GM21381 (cell line): ENCODE measurements at regions not wholly inside any gene's neighbourhood (a gene's known extent, or its start where the extent isn't known, plus 50 kb on each side); places are given as distances from the start of the nearest gene placed in this dataset.
"Not testable (repeated sequence)": the region's sequence is repeated elsewhere in the genome, so short reads cannot be mapped to it uniquely, and the experiment has no call there.

Experiments
- ATAC-seq: cut with Tn5 transposase; IDR thresholded peaks from one replicate; pipeline ENCODE4 v1.9.1; 2021; ENCODE audit warnings: mild to moderate bottlenecking, moderate library complexity; ENCODE audit not compliant: unreplicated experiment

DNA sequence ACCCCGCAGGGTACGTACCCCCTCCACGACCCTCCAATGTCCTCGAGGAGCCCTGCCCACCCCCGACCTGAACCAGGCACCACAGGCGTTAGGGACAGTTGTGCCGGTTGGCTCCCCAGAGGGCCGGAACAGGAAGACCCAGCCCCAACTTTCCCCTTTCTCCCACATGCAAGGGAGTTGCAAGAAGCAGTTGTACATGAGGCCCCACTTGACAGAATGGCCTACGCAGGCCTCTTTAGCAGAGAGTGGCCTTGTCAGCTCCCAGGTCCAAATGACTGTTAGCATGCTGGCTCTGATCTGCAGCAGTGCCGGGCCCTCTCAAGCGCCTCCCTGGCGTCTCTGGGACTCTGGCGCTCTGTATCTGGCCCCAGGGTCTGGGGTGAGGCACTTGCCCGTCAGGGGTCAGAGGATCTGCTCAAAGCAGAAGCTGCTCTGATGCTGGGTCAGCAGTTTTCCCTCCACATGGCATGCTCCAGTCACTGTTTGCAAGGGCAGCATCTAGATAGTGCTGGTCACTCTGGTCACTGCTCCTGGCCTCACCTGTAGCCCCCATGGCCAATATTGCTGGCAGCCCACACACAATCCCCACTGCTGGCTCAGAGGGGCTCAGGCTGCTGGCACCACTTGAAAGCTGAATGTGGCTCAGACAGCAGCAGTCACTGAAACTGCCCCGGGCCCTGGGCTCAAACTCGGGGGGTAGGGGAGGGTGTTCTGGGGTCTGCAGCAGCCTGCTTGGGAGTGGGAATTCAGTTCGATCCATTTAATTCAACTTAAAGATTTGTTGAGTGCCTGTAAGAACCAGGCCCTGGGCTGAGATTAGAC is 254.5 kb downstream of the FAM43A start:
- no peak for ATAC-seq

DNA sequence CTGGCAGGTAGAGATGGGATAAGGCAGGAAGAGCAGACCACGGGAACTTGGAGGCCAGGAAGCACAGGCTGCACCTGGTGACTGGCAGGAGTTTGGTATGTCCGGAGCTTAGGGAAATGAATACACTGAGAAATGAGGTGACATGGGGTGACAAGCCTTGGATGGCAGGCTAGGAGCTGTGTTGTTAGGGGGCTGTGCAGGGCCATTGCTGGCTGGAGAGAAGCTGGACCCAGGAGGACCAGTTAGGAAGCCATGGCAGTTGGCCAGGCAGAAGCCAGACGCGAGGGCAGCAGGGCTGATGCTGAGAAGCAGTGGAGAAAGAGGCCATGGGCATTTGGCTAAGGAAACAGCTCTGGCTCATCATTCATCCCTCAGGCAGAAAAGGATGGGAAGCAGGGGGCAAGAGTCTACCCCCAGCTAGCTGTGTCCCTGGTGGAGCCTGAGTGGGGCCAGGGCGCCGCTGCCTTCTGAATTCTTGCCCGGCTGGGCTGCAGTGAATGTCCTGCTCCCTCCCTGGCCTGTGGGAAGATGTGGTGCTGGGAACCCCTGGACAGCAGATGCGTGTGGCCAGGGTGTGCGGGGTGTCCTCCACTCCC is 255.8 kb downstream of the FAM43A start:
- ATAC-seq, result no peak

DNA sequence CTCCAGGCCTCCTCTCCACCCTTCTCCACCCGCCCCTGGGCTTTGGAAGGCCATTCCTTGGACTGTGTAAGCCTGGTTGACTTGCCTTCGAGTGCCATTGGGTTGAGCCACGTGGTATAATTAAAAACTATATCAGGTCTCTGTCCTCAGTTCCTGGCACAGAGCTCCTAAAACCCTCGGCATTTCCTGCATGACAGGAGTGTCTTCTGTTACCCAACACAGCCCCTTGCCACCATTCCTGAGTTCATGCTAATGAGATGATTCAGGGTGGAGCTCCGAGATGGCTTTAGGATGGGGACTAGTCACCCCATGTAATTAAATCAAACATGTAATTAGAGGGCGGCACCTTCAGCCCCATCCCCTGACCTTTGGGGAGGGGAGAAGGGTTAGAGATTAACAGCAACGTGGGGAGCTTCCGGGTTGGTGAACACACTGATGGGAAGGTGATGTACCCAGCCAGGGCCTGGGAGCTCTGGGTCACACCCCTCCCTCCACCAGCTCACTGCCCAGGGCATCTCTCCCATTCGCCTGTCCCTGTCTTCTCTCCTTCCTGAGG is 256.4 kb downstream of the FAM43A start:
- no peak for ATAC-seq

DNA sequence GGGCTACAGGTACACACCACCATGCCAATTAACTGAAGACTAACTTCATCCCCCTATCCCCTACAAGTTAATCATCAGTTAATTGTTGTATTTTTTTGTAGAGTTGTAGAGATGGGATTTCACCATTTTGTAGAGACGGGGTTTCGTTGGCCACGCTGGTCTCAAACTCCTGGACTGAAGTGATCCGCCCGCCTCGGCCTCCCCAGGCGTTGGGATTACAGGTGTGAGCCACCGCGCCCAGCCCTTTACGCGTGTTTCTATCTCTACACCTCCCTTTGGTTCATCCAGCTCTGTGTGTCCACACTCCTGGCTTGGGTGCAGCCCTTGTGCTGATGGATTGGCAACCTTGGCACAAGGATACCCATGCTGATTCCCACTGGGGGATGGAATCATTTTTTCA is 258.8 kb downstream of the FAM43A start:
- no peak for ATAC-seq

DNA sequence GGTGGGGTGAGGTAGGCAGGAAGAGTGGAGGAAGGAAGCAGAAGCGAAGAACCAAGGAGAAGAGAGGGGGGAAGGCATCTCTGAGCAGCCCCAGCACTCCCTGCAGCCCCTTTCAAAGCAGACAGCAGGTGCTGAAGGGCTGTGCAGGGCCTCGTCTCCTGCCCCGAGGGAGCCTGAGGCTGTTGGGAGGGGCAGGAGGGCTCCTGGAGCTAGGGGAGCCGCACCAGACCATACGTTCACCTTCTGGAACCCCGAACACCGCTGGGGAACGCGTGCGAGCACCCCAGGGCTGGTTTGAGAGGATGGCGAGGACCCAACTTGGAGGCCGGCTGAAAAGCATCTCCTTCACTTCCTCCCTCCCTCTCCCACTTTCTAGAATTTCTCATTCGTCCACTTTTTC is 259.8 kb downstream of the FAM43A start:
- ATAC-seq, result no peak

DNA sequence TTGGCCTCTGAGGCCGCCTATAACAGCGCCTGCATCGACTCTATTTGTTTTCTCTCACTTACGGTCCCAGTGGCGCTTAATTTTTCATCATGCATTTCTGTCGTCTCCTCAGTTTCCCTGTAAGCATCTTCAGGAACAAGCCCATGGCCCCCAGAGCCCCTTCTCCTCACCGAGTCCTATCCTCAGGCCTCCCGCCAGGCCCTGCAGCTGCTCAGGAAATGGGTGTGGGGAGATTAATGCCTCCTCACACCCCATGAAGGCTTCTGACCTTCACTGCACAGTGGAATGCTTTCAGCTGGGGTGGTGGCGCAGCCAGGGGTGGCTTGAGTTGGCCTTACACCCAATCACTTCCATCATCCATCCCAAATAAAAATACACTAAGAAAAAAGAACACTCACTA is 260.4 kb downstream of the FAM43A start:
- no peak for ATAC-seq

DNA sequence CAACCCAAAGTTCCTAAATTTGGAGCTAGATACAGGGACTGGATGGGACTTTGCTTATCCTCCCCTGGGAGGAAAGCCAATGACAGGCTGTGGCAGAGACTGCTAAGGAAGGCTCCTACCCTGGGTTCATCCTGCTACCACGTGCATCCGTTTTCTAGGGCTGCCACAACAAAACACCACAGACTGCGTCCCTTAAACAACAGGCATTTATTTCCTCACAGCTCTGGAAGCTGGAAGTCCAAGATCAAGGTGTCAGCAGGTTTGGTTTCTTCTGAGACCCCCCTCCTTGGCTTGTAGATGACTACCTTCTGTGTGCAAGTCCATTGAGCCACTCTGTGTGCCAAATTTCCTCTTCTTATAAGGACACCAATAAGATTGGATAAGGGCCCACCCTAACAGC is 263.9 kb downstream of the FAM43A start:
- ATAC-seq, result no peak

DNA sequence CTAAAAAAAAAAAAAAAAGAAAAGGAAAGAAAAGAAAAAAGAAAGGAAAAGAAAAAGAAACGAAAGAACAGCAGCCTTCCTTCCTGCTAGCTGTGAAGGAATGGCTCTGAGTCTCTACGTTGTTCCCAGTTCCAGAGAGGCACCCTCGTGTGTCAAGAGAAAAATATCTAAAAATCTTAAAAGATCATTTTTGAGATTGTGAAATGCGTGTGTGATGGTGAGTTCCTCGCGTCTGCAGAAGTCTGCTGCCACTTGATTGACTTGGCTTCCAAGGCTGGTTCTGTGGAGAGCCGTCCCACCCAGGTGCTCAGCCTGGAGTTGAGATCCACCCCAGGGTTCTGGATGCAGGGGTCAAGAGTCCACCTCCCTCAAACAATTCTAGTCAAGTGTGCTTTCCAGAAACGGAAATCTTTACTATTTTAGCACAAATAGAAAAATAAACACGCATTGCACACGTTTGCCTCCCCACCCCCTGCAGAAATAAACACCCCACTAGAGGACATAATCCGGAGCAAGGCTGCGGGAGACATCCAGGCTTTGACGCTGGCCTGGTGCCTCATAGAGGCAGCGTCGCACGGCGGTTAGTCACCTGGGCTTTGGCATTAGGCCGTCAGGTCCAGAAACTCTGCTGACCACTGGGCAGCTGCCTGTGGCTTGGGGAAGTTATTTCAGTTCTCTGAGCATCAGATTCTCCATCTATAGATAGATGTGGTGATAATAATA is 265.4 kb downstream of the FAM43A start:
- no peak for ATAC-seq

DNA sequence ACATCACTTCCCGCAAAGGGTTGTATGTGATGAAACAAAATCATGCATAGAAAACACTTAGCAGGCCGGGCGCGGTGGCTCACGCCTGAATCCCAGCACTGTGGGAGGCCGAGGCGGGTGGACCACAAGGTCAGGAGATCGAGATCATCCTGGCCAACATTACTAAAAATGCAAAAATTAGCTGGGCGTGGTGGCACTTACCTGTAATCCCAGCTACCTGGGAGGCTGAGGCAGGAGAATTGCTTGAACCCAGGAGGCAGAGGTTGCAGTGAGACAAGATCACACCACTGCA is 265.9 kb downstream of the FAM43A start:
- not testable (repeated sequence) for ATAC-seq

DNA sequence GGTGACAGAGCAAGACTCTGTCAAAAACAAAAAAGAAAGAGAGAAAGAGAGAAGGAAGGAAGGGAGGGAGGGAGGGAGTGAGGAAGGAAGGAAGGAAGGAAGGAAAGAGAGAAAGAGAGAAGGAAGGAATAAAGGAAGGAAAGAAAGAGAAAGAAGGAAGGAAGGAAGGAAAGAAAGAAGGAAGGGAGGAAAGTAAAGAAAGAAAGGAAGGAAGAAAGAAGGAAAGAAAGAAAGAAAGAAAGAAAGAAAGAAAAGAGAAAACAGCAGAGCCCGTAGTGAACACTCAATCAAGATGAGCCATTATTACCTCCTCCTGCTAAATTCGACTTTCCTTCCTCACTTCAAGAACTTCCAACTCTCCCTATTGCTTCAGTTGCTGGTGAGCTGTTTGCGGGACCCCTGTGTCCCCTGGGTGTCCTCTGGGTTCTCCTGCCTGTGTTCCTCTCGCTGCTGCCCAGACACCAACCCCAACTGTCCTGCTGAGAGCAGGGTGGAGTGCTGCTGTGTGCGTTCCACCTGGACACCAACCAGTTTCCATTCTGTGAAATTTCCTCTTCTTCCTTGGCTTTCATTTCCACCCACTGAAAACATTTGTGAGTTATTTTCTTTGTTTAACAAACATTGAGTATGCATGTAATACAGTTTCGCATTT is 266.4 kb downstream of the FAM43A start:
- no peak for ATAC-seq

DNA sequence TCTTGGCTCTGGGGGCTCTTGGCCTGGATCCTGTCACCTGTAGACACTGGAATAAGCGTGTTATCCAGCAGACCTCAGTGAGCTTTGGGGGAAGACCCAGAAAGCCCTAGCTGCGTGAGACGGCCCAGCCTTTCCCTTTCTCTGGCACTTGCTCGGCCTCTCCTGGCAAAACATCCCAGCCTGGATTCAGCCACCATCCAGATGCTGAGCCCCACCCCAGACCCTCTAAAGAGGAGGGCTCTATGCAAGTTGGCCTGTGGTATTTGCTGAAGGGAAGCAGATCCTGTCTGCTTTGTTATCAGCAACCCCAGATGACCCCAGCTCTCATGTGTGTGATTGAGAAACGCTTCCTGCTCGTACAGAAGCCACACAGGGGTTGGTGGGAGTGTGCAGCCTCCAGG is 267.2 kb downstream of the FAM43A start:
- no peak for ATAC-seq

DNA sequence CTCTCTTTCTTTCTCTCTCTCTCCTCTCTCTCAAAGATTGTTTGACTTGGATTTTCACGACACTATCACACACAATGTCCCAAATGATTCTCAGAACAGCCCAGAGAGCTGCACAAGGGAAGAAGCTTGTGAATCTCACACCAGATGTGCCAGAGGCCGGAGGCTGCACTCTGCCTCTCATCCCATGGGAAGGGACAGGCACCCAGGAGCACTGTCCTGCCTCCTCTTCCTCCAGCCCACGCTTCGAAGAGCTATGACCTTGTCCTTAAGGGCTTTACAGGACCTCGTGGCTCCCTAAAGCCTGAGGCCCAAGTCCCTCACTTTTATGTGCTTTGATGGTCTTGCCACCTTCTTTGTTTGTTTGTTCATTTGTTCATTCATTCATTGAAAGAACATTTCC is 267.6 kb downstream of the FAM43A start:
- ATAC-seq, result no peak

DNA sequence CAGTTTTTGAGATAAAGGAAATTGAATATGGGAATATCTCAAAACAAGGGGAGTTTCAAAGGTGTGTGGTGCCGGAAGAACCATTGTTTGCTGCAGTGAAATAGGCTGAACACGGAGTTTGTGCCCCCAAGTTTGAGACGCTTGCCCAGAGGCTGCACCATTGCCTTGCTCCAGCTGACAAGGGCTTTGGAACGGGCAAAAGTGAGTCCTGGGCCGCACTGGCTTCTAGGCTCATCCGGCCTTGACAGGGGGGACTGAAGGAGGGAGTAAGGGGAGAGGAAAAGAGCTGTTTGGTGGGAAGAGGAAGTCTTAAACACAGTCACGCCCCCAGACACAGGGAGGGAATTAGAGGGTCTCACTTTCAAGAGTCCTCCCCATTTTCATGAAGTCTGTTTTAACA is 269.9 kb downstream of the FAM43A start:
- ATAC-seq, result no peak

DNA sequence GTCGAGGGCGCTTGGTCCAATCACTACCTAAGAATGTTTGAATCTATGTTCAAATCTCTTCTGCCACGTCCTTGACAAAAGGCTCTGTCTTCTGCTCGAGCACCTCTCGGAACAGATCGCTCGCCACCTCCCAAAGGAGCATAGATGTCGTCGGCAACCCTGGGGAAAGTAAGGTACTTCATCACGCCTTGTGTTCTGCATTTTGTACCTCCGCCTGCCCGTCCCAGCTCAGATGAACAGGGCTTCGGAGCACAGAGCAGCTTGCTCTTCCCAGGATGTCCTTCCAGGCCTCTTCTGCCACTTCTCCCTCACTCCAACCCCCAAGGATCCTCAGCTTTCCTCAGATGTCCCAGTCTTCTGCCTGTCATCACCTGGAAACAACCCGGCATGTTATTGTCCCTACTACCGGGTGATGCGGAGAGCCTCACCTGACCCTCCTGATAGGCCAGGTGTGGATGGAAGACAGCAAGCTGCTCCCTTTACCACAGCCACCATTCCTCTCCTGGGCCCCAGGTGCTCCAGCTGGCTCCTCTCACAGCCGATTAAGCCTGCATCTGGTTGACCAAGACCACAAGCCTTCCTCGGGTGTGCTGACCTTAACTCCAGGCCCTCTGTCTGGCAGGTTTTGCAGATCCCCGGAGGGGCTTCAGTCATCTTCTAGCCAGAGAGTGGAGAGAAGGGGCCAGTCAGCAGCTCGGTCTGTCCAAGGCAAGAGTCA is 270.5 kb downstream of the FAM43A start:
- no peak for ATAC-seq

DNA sequence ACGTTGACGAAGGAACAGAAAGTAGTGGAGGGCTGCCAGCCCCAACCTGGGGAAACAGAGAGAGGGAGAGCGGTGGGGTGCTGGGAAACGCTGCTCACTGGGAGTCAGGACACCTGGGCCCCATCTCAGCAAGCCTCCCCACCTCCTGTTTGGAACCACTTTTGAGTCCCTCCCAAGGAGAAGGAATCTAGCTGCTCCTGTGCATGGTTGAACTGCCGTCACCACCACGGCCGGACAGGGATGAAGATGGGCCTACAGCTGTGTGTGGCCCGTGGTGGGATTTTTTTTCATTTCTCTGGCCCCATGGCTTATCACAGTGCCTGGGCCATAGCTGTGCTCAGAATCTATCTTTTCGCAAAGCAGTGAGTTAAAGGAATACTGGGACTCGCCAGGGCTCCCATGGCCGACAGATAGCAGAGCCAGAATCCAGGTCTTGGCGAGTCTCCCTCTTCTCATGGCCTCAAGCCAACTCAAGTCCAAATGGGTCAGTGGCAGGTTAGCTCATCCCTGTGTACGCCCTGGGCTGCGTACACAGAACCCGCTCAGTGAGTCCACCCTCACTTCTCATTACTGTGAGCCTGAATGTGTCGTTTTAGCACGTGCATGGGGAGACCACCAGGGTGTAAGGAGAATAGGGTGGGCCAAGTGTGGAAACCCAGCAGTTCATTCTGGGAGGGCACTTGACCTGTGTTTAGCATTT is 271.2 kb downstream of the FAM43A start:
- no peak for ATAC-seq

DNA sequence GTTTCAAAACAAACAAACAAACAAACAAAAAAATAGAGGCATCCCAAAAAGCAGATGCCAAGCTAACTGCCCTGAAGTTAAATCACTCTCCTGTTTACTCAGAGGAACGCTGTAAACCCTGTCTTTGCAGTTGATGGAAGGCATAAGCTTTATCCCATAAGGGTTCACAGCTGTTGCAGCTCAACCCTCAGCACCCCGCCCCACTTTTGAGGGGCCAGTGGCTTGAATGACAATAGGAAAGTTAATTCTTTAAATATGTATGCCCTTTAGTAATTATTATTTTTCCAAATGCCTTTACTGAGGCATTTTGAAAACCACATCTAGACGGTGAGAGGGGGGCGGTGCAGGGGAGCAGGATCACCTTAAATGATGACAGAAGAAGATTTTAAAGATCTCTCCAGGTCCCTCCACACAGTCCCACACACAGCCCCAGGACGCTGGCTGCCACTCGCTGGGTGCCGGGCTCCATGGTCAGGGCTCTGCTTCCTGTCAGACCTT is 272.1 kb downstream of the FAM43A start:
- ATAC-seq, result no peak

DNA sequence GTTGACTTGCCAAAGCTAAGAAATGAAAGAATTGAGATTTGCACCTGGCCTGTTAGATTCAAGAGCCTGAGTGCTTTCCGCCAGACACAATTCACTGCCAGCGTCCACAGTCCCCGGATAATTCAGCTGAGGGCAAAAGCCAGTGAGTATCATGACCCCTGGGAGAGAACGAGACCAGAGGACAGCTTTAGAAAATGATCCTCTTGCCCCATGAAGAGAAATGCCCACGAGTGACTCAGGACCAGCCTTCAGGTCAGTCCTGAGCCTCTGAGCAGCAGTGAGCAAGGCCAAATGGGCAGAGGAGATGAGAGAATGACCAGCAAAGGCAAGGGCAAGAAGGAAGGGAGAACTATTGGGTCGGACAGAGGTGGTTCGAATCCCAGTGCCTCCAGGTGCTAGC is 273.5 kb downstream of the FAM43A start:
- ATAC-seq, result no peak

DNA sequence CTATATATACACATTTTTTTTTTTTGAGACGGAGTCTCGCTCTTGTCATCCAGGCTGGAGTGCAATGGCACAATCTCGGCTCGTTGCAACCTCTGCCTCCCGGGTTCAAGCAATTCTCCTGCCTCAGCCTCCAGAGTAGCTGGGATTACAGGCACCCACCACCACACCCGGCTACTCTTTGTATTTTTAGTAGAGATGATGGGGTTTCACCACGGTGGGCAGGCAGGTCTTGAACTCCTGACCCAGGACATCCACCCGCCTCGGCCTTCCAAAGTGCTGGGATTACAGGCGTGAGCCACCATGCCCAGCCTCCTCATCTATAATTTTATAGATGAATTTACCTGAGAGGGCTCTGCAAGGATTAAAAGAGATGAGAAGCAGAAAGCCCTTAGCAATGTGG is 274.0 kb downstream of the FAM43A start:
- not testable (repeated sequence) for ATAC-seq

DNA sequence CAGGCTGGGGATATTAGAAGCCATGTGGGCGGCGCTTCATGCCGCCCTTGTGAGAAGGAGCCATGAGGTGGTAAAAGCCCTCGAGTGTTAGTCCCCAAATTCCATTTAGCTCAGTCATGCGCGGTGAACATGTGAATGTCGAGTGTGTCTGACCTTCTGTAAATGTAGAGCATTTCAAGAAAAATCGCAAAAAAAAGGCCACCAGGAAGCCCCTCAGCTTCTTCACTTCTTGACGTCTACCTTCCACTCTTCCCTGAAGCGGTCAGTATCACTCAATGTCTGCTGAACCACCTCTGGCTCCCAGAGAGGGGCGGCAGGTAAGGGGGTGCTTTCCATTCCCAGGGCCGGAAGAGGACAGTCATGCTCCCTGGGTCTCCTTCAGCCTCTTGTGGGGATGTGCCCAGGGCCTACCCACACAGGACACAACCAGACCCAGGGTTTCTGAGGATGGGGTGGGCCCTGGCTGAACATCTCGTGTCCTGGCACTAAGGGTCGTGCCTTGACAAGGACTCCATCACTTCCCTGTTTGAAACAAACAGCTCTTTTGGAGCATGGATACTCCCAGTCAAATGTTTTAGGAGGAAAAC is 274.9 kb downstream of the FAM43A start:
- ATAC-seq, result no peak

DNA sequence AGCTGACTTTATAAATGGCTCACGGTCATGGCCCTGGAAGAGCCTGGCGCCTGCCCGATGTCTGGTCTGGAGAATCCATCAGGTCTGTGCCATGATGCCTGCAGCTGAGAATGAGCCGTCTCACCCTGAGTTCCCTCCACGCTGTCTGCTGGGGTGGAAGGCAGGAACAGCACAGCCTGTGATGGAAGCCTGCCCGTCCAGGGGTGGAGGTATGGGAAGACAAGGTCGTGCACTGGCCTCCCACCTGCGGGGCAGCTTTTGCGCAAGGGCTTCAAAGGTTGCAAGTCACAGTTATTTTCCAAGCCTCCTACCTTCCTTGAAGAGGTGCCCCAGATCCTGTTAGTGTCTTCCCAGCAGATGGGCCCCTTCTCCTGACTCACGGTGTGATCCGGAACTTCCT is 275.5 kb downstream of the FAM43A start:
- no peak for ATAC-seq
